IMR-90 (cell line): ENCODE measurements at regions not wholly inside any gene's neighbourhood (a gene's known extent, or its start where the extent isn't known, plus 50 kb on each side); places are given as distances from the start of the nearest gene placed in this dataset.

Experiments
- ATAC-seq: fragments of 200-7000 bp; cut with Tn5 transposase; 2 replicates; pipeline ENCODE4 v1.9.1; 2020; ENCODE audit warnings: low read depth, mild to moderate bottlenecking, moderate library complexity
- BruUV-seq: library from RNA; stranded (reverse); fragments of 400-500 nt; replicated peaks from 2 replicates; lab custom pipeline; 2021; lab: Mats Ljungman, UMichigan
- CTCF ChIA-PET: fragments of 300-600 bp; formaldehyde crosslinking; extraction: SDS; loops from one replicate; lab custom pipeline; 2021; ENCODE audit warnings: antibody characterized with exemption; lab: Yijun Ruan, JAX
- POLR2A ChIA-PET: fragments of 300-600 bp; sonication (Branson Sonifier 250); formaldehyde crosslinking; loops from one replicate; lab custom pipeline; 2022; ENCODE audit warnings: antibody characterized with exemption; ENCODE audit not compliant: unreplicated experiment; lab: Charles Lee
- DNase-seq: peaks from one replicate; pipeline ENCODE4 v3.0.0; 2013
- H2AFZ ChIP-seq: replicated peaks from 2 replicates; pipeline ENCODE3; 2013; ENCODE audit warnings: low read length, mild to moderate bottlenecking; ENCODE audit not compliant: poor library complexity
- H2AK5ac ChIP-seq: 2 replicates; pipeline ENCODE4 v1.6.1; 2013; ENCODE audit warnings: low read depth, low read length, inconsistent platforms
- H2AK9ac ChIP-seq: replicated peaks from 2 replicates; pipeline ENCODE3; 2013; ENCODE audit warnings: mild to moderate bottlenecking, low read depth, low read length, moderate library complexity; ENCODE audit not compliant: poor library complexity
- H2BK120ac ChIP-seq: 2 replicates; pipeline ENCODE4 v1.6.1; 2013; ENCODE audit warnings: low read depth, low read length, inconsistent platforms
- H2BK15ac ChIP-seq: 3 replicates; pipeline ENCODE4 v1.6.1; 2013; ENCODE audit warnings: low read depth, low read length, inconsistent platforms
- H2BK20ac ChIP-seq: 2 replicates; pipeline ENCODE4 v1.6.1; 2013; ENCODE audit warnings: low read depth, mild to moderate bottlenecking, inconsistent platforms, low read length, moderate library complexity
- H2BK5ac ChIP-seq: 2 replicates; pipeline ENCODE4 v1.6.1; 2013; ENCODE audit warnings: mild to moderate bottlenecking, low read depth, low read length, inconsistent platforms; ENCODE audit not compliant: poor library complexity, severe bottlenecking
- H3K14ac ChIP-seq: replicated peaks from 2 replicates; pipeline ENCODE4 v1.6.1; 2013; ENCODE audit warnings: low read depth, low read length, inconsistent platforms
- H3K18ac ChIP-seq: 2 replicates; pipeline ENCODE4 v1.6.1; 2013; ENCODE audit warnings: low read depth, low read length, control low read depth
- H3K23ac ChIP-seq: 2 replicates; pipeline ENCODE4 v1.6.1; 2013; ENCODE audit warnings: low read depth, low read length, inconsistent platforms
- H3K27ac ChIP-seq: 2 replicates; pipeline ENCODE4 v1.5.1; 2013; ENCODE audit warnings: mild to moderate bottlenecking, control low read depth, low read length; ENCODE audit not compliant: insufficient read depth
- H3K27me3 ChIP-seq: 2 replicates; pipeline ENCODE4 v1.6.1; 2013; ENCODE audit warnings: low read length; ENCODE audit not compliant: control insufficient read depth, insufficient read depth
- H3K36me3 ChIP-seq: 2 replicates; pipeline ENCODE4 v1.6.1; 2013; ENCODE audit warnings: low read length, mixed read lengths; ENCODE audit not compliant: control insufficient read depth, insufficient read depth
- H3K4ac ChIP-seq: 2 replicates; pipeline ENCODE4 v1.6.1; 2013; ENCODE audit warnings: low read depth, low read length, inconsistent platforms
- H3K4me1 ChIP-seq: 2 replicates; pipeline ENCODE4 v1.6.1; 2013; ENCODE audit warnings: low read length, mixed read lengths; ENCODE audit not compliant: control insufficient read depth, insufficient read depth
- H3K4me2 ChIP-seq: 2 replicates; pipeline ENCODE4 v1.6.1; 2013; ENCODE audit warnings: low read depth, mild to moderate bottlenecking, control low read depth, low read length, moderate library complexity
- H3K4me3 ChIP-seq: 2 replicates; pipeline ENCODE4 v1.5.1; 2013; ENCODE audit warnings: low read depth, mild to moderate bottlenecking, control low read depth, low read length, moderate library complexity; ENCODE audit not compliant: insufficient read depth
- H3K56ac ChIP-seq: 2 replicates; pipeline ENCODE4 v1.6.1; 2013; ENCODE audit warnings: low read length, inconsistent platforms; ENCODE audit not compliant: insufficient read depth; ENCODE audit errors: extremely low read depth
- H3K79me1 ChIP-seq, 2 experiments: 2 replicates each; pipeline ENCODE4 v1.6.1; 2013; ENCODE audit warnings: low read length in 2 of 2, inconsistent platforms in 1 of 2, low read depth in 1 of 2
- H3K9ac ChIP-seq: 2 replicates; pipeline ENCODE4 v1.6.1; 2013; ENCODE audit warnings: low read depth, low read length, control low read depth
- H3K9me1 ChIP-seq: 2 replicates; pipeline ENCODE4 v1.6.1; 2013; ENCODE audit warnings: low read length, inconsistent platforms; ENCODE audit not compliant: insufficient read depth
- H3K9me3 ChIP-seq: 2 replicates; pipeline ENCODE4 v1.6.1; 2013; ENCODE audit warnings: low read length; ENCODE audit not compliant: control insufficient read depth, insufficient read depth
- H4K20me1 ChIP-seq: 2 replicates; pipeline ENCODE4 v1.6.1; 2013; ENCODE audit warnings: low read length, inconsistent platforms; ENCODE audit not compliant: insufficient read depth
- H4K5ac ChIP-seq: 2 replicates; pipeline ENCODE4 v1.6.1; 2013; ENCODE audit warnings: mild to moderate bottlenecking, low read depth, low read length, control low read depth
- H4K8ac ChIP-seq, 2 experiments: 2 replicates each; pipeline ENCODE4 v1.6.1; 2013; ENCODE audit warnings: low read depth in 2 of 2, low read length in 2 of 2, control low read depth in 1 of 2, inconsistent platforms in 1 of 2
- H4K91ac ChIP-seq: 2 replicates; pipeline ENCODE4 v1.6.1; 2013; ENCODE audit warnings: low read depth, low read length, inconsistent platforms; ENCODE audit not compliant: insufficient read depth
- BHLHE40 ChIP-seq: fragments of 150-350 bp; IDR thresholded peaks from 2 replicates; pipeline ENCODE4 v1.6.1; 2016; ENCODE audit warnings: mild to moderate bottlenecking, low read depth, low read length
- CEBPB ChIP-seq: IDR thresholded peaks from 2 replicates; pipeline ENCODE4 v1.6.1; 2012; ENCODE audit warnings: low read depth, low read length, improper control_type of control experiment
- CHD1 ChIP-seq: IDR thresholded peaks from 2 replicates; pipeline ENCODE4 v1.6.1; 2012; ENCODE audit warnings: low read depth, low read length, improper control_type of control experiment
- CTCF ChIP-seq: conservative IDR thresholded peaks from 2 replicates; pipeline ENCODE4 v1.5.1; 2012; ENCODE audit warnings: mild to moderate bottlenecking, low read depth, low read length, improper control_type of control experiment
- FOS ChIP-seq: fragments of 150-350 bp; IDR thresholded peaks from 2 replicates; pipeline ENCODE4 v1.6.1; 2016; ENCODE audit warnings: low read depth, low read length
- MAFK ChIP-seq: IDR thresholded peaks from 2 replicates; pipeline ENCODE4 v1.6.1; 2012; ENCODE audit warnings: low read depth, low read length, improper control_type of control experiment
- MAZ ChIP-seq: IDR thresholded peaks from 2 replicates; pipeline ENCODE4 v1.6.1; 2012; ENCODE audit warnings: low read depth, mild to moderate bottlenecking, low read length, improper control_type of control experiment, moderate library complexity, borderline replicate concordance
- MXI1 ChIP-seq: IDR thresholded peaks from 2 replicates; pipeline ENCODE4 v1.6.1; 2012; ENCODE audit warnings: low read depth, mild to moderate bottlenecking, low read length, moderate library complexity, borderline replicate concordance
- NFE2L2 ChIP-seq: fragments of 150-350 bp; IDR thresholded peaks from 2 replicates; pipeline ENCODE4 v1.6.1; 2016; ENCODE audit warnings: low read depth, mild to moderate bottlenecking, low read length
- POLR2A ChIP-seq: IDR thresholded peaks from 2 replicates; pipeline ENCODE4 v1.6.1; 2012; ENCODE audit warnings: mild to moderate bottlenecking, low read depth, low read length
- RAD21 ChIP-seq: IDR thresholded peaks from 2 replicates; pipeline ENCODE4 v1.6.1; 2012; ENCODE audit warnings: low read length, improper control_type of control experiment
- RCOR1 ChIP-seq: IDR thresholded peaks from 2 replicates; pipeline ENCODE4 v1.6.1; 2012; ENCODE audit warnings: mild to moderate bottlenecking, low read length, improper control_type of control experiment; ENCODE audit not compliant: insufficient replicate concordance
- RFX5 ChIP-seq: IDR thresholded peaks from 2 replicates; pipeline ENCODE4 v1.8.0; 2012; ENCODE audit warnings: low read depth, mild to moderate bottlenecking, low read length, moderate library complexity
- SMC3 ChIP-seq: fragments of 150-350 bp; IDR thresholded peaks from 2 replicates; pipeline ENCODE4 v1.6.1; 2016; ENCODE audit warnings: low read depth, mild to moderate bottlenecking, antibody characterized with exemption, low read length, moderate library complexity
- USF2 ChIP-seq: fragments of 150-350 bp; IDR thresholded peaks from 2 replicates; pipeline ENCODE4 v1.6.1; 2017; ENCODE audit warnings: mild to moderate bottlenecking, antibody characterized with exemption, low read length, low read depth
- WGBS, 2 experiments: methylation state at CpG; one replicate each; pipeline versions ENCODE4 v1.1.5 to v1.1.7; 2013; ENCODE audit warnings: missing lambda C conversion rate in 2 of 2; ENCODE audit not compliant: insufficient read length in 1 of 2; ENCODE audit errors: extremely low coverage in 2 of 2; 5-methylcytosine and 5-hydroxymethylcytosine counted together
- dilution Hi-C: fragments of 300-500 bp; cut with HindIII; formaldehyde crosslinking; loops from one replicate; pipeline ENCODE4 v1.14.3; 2018; ENCODE audit warnings: low sequenced_read_pairs; ENCODE audit not compliant: unreplicated experiment
- in situ Hi-C: fragments of 300-500 bp; cut with MboI; formaldehyde crosslinking; loops from 3 replicates; pipeline ENCODE4 v1.14.3; 2019; ENCODE audit warnings: low sequenced_read_pairs, inconsistent platforms, mixed read lengths
- intact Hi-C: fragments of 100-400 bp; cut with micrococcal nuclease; formaldehyde crosslinking; loops from 2 replicates; pipeline ENCODE4 v1.10.0; 2022
- TF ChIP-seq, protein P1 (sequence below): fragments of 150-350 bp; IDR thresholded peaks from 2 replicates; pipeline ENCODE4 v1.6.1; 2016; ENCODE audit warnings: low read depth, mild to moderate bottlenecking, low read length, moderate library complexity, borderline replicate concordance

GRCh38 chr5:116664988-116665387, 90.4 kb upstream of the SEMA6A start:
- CTCF ChIA-PET = no interaction called here

More at GRCh38 chr5:116664988-116665387, 90.4 kb upstream of the SEMA6A start:
- Histone ChIP-seq H2BK15ac (no peak overlapping the region), H4K5ac (no peak overlapping the region), H3K4me1 (no peaks in the 10 kb centered on the region), H3K36me3 (no peaks in the 10 kb centered on the region), H2AK9ac (no peak overlapping the region), H3K4me3 (no peak overlapping the region), H2AFZ (no peak overlapping the region), H3K9me3 (peaks cover 16% of the 10 kb centered on the region), H3K56ac (no peak overlapping the region), H3K4ac (no peak overlapping the region), H3K27ac (no peak overlapping the region), H3K14ac (no peak overlapping the region), H2BK120ac (no peak overlapping the region), H3K79me1 (no peaks in the 10 kb centered on the region), H4K91ac (no peak overlapping the region), H3K18ac (no peak overlapping the region), H3K27me3 (no peaks in the 10 kb centered on the region), H2AK5ac (no peak overlapping the region), H4K8ac (no peak overlapping the region), H3K4me2 (no peak overlapping the region), H4K20me1 (no peaks in the 10 kb centered on the region), H3K9ac (no peak overlapping the region), H3K9me1 (no peaks in the 10 kb centered on the region), H2BK5ac (no peak overlapping the region), H2BK20ac (no peak overlapping the region), H3K23ac (no peak overlapping the region)
- no peak for TF ChIP-seq CHD1
- TF ChIP-seq, protein P1, sequence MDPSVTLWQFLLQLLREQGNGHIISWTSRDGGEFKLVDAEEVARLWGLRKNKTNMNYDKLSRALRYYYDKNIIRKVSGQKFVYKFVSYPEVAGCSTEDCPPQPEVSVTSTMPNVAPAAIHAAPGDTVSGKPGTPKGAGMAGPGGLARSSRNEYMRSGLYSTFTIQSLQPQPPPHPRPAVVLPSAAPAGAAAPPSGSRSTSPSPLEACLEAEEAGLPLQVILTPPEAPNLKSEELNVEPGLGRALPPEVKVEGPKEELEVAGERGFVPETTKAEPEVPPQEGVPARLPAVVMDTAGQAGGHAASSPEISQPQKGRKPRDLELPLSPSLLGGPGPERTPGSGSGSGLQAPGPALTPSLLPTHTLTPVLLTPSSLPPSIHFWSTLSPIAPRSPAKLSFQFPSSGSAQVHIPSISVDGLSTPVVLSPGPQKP = no peak
- TF ChIP-seq CTCF = no peak
- no peak for TF ChIP-seq NFE2L2
- TF ChIP-seq POLR2A = no peak
- no peak for TF ChIP-seq RFX5
- TF ChIP-seq RAD21 = no peak
- no peak for TF ChIP-seq CEBPB
- no peak for TF ChIP-seq SMC3
- no peak for TF ChIP-seq RCOR1
- TF ChIP-seq MXI1 = no peak
- TF ChIP-seq MAFK = no peak
- TF ChIP-seq MAZ = no peak
- TF ChIP-seq BHLHE40 = no peak
- no peak for TF ChIP-seq USF2
- no peak for TF ChIP-seq FOS
- dilution Hi-C loops = no loop called here
- POLR2A ChIA-PET = no interaction called here
- ATAC-seq (no peak), DNase-seq (no peak)
- 44% methylated on average over 5 of the region's 5 CpGs; no CpG with 5 or more reads in 1 of the 2 experiments for WGBS, 2 experiments
- in situ Hi-C loops = no loop called here
- BruUV-seq = no TSS peak
- intact Hi-C loops = no loop called here
